GM12878 (cell line): ENCODE measurements at regions not wholly inside any gene's neighbourhood (a gene's known extent, or its start where the extent isn't known, plus 50 kb on each side); places are given as distances from the start of the nearest gene placed in this dataset.

Experiments
- ATAC-seq: fragments of 200-7000 bp; cut with Tn5 transposase; 3 replicates; pipeline ENCODE4 v1.9.1; 2020; ENCODE audit warnings: mild to moderate bottlenecking, moderate library complexity
- BruUV-seq: library from RNA; stranded (reverse); fragments of 400-500 nt; replicated peaks from 2 replicates; lab custom pipeline; 2021; lab: Mats Ljungman, UMichigan
- CTCF ChIA-PET: fragments of 300-600 bp; sonication (Branson Sonifier 250); formaldehyde crosslinking; extraction: SDS; loops from one replicate; lab custom pipeline; 2021; ENCODE audit warnings: inconsistent platforms; lab: Yijun Ruan, JAX
- POLR2A ChIA-PET: fragments of 350-600 bp; formaldehyde crosslinking; extraction: SDS; loops from one replicate; lab custom pipeline; 2021; ENCODE audit warnings: inconsistent platforms; lab: Charles Lee
- RAD21 ChIA-PET: fragments of 300-600 bp; sonication (Branson Sonifier 250); formaldehyde crosslinking; loops from one replicate; lab custom pipeline; 2023; ENCODE audit warnings: antibody characterized with exemption; ENCODE audit not compliant: unreplicated experiment; lab: Charles Lee
- SMC1A ChIA-PET: fragments of 300-600 bp; sonication (Branson Sonifier 250); formaldehyde crosslinking; loops from one replicate; lab custom pipeline; 2023; ENCODE audit not compliant: unreplicated experiment, uncharacterized antibody; lab: Charles Lee
- DNase-seq: peaks from one replicate; pipeline ENCODE4 v3.0.0-alpha.2; 2011; ENCODE audit warnings: low read depth, low spot score
- FAIRE-seq: peaks from 3 replicates; lab custom pipeline; 2011; peaks lifted over from hg19 to GRCh38; lab: Jason Lieb, UNC
- H2AFZ ChIP-seq: 2 replicates; pipeline ENCODE4 v1.6.0; 2011; ENCODE audit warnings: low read depth, low read length, control low read depth; ENCODE audit not compliant: control insufficient read depth
- H3K27ac ChIP-seq: 2 replicates; pipeline ENCODE4 v1.5.1; 2011; ENCODE audit warnings: control low read depth; ENCODE audit not compliant: control insufficient read depth, insufficient read depth
- H3K27me3 ChIP-seq, 2 experiments: replicated peaks in 1 of 2; 2 replicates each; pipeline versions ENCODE4 v1.6.0 to v1.6.1; 2011; ENCODE audit warnings: low read length in 1 of 2; ENCODE audit not compliant: control insufficient read depth in 2 of 2, insufficient read depth in 2 of 2
- H3K36me3 ChIP-seq, 2 experiments: 2 replicates each; pipeline ENCODE4 v1.5.1; 2011; ENCODE audit warnings: low read length in 1 of 2; ENCODE audit not compliant: control insufficient read depth in 2 of 2, insufficient read depth in 2 of 2
- H3K4me1 ChIP-seq: 2 replicates; pipeline ENCODE4 v1.6.1; 2011; ENCODE audit warnings: mild to moderate bottlenecking, low read length, moderate library complexity, mixed read lengths; ENCODE audit not compliant: control insufficient read depth, insufficient read depth
- H3K4me2 ChIP-seq: 2 replicates; pipeline ENCODE4 v1.6.0; 2011; ENCODE audit warnings: control low read depth; ENCODE audit not compliant: control insufficient read depth, insufficient read depth
- H3K4me3 ChIP-seq: fragments of 200-600 bp; sonication (generic); 2 replicates; pipeline ENCODE4 v1.5.1; 2016
- H3K79me2 ChIP-seq: 2 replicates; pipeline ENCODE4 v1.6.0; 2011; ENCODE audit warnings: low read length; ENCODE audit not compliant: control insufficient read depth, insufficient read depth
- H3K9ac ChIP-seq: 2 replicates; pipeline ENCODE4 v1.8.0; 2011; ENCODE audit warnings: low read length, control low read depth, mixed read lengths; ENCODE audit not compliant: control insufficient read depth, insufficient read depth
- H3K9me3 ChIP-seq: replicated peaks from 3 replicates; pipeline ENCODE4 v1.5.1; 2011; ENCODE audit warnings: mild to moderate bottlenecking, low read length; ENCODE audit not compliant: control insufficient read depth, insufficient read depth
- H4K20me1 ChIP-seq: 2 replicates; pipeline ENCODE4 v1.6.0; 2011; ENCODE audit not compliant: control insufficient read depth, insufficient read depth
- MYC ChIP-seq: IDR thresholded peaks from 2 replicates; pipeline ENCODE4 v1.6.1; 2011; ENCODE audit warnings: mild to moderate bottlenecking, low read length, moderate library complexity, inconsistent platforms; ENCODE audit not compliant: insufficient read depth, insufficient replicate concordance, insufficient read length, severe bottlenecking
- RB1 ChIP-seq: fragments of 450-650 bp; formaldehyde crosslinking; IDR thresholded peaks from 2 replicates; pipeline ENCODE4 v1.6.1; 2017; ENCODE audit warnings: mild to moderate bottlenecking, borderline replicate concordance
- SREBF1 ChIP-seq: IDR thresholded peaks from 2 replicates; pipeline ENCODE4 v1.6.1; 2012; ENCODE audit warnings: mild to moderate bottlenecking, low read length
- ZSCAN29 ChIP-seq: fragments of 450-650 bp; IDR thresholded peaks from 2 replicates; pipeline ENCODE4 v1.6.1; 2017; ENCODE audit warnings: mild to moderate bottlenecking, moderate library complexity
- WGBS: methylation state at CpG from one replicate; pipeline ENCODE4 v1.1.6; 2016; ENCODE audit warnings: low lambda C conversion rate; ENCODE audit not compliant: insufficient replicate concordance, insufficient coverage; ENCODE audit errors: missing lambda C conversion rate; 5-methylcytosine and 5-hydroxymethylcytosine counted together
- in situ Hi-C: fragments of 300-500 bp; cut with MboI; formaldehyde crosslinking; loops from 9 replicates; pipeline ENCODE4 v1.14.3; 2018; ENCODE audit warnings: mixed read lengths
- intact Hi-C: fragments of 100-400 bp; cut with micrococcal nuclease; formaldehyde crosslinking; loops from one replicate; pipeline ENCODE4 v1.14.2; 2022; ENCODE audit not compliant: unreplicated experiment

DNA sequence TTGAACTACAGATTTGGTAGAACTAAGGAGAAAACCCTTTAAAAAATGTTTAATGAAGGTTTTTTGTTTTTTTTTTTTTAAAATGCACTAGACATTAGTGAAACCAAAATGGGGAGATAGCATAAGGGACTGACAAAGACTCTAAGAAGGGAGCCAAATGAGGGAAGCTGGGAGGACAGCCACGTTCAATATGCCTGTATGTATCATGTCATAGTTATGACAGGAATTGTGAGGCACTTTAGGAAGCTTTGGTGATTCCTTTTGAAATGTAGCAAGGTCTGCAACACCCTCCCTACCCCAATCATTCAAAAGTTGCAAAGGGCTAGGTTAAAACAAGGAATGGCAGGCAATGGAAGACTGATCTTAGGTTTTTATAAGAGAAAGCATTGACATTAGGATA lies 526.0 kb downstream of the TLL1 start:
- 0% methylated on average over 1 of the region's 1 CpG for WGBS
- BruUV-seq = no TSS peak
- ChIA-PET SMC1A (interaction anchor here (1.3 kb wide), 1 partner anchor 11 kb away, joined by 3 read pairs; no protein-coding TSS in a partner anchor), POLR2A (no interaction called here), RAD21 (no interaction called here), CTCF (no interaction called here)
- intact Hi-C loops (no loop called here), in situ Hi-C loops (no loop called here)
- no peak overlapping the region for H3K4me2 ChIP-seq
- H3K36me3 ChIP-seq = no peaks in the 10 kb centered on the region
- H3K9ac ChIP-seq = no peak overlapping the region
- TF ChIP-seq SREBF1 (no peak), MYC (no peak)
- no peaks in the 10 kb centered on the region for H3K27me3 ChIP-seq
- no peak for FAIRE-seq
- no peaks in the 10 kb centered on the region for H3K79me2 ChIP-seq
- H2AFZ ChIP-seq = no peak overlapping the region
- H3K4me1 ChIP-seq = no peaks in the 10 kb centered on the region
- DNase-seq = no peak
- H3K4me3 ChIP-seq = no peak overlapping the region
- no peak for ATAC-seq
- no peaks in the 10 kb centered on the region for H3K9me3 ChIP-seq
- H4K20me1 ChIP-seq = no peaks in the 10 kb centered on the region
- no peak overlapping the region for H3K27ac ChIP-seq

DNA sequence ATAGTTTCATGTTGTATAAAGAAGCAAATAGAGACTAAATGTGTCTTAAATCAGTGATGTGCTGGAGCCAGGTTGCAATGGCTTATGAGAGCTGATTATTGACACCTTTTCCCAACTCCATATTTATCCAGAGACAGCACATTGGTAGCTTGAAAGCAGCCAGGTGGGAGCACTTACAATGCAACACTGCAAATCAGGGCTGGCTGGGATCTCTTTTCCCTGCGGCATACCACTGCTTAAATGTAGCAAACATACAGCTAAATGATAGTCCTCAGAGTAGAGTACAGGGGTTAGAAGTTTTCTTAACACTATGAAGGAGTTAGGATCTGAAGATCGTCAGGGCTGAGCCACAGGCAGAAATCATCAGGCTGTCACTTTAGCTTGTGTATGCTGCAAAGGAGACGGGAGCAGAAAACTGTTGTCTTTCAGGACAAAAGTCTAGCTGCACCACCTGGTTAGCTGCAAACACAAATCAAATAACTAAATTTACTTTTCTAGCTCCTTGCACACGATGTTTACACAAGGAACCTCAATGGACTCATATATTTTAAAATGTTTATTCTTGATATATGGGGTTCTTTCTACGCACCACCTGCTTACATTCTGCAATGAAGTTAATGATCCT lies 527.3 kb downstream of the TLL1 start:
- TF ChIP-seq ZSCAN29 (no peak), RB1 (no peak)
- POLR2A ChIA-PET = no interaction called here
- Histone ChIP-seq H3K4me1 (no peaks in the 10 kb centered on the region), H3K27ac (no peak overlapping the region), H4K20me1 (no peaks in the 10 kb centered on the region), H3K9ac (no peak overlapping the region), H3K79me2 (no peaks in the 10 kb centered on the region), H3K9me3 (no peaks in the 10 kb centered on the region), H3K4me3 (no peak overlapping the region), H3K4me2 (no peak overlapping the region), H3K27me3 (no peaks in the 10 kb centered on the region), H2AFZ (no peak overlapping the region), H3K36me3 (no peaks in the 10 kb centered on the region)
- intact Hi-C loops (no loop called here), in situ Hi-C loops (no loop called here)
- CTCF ChIA-PET = interaction anchor here (0.5 to 1.2 kb wide), 2 partner anchors 24 to 1753 kb away, joined by 3 read pairs; no protein-coding TSS in a partner anchor
- WGBS = 1% methylated on average over 5 of the region's 5 CpGs
- no TSS peak for BruUV-seq
- ATAC-seq (no peak), DNase-seq (no peak), FAIRE-seq (no peak)
- RAD21 ChIA-PET = no interaction called here
- SMC1A ChIA-PET = interaction anchor here (0.9 to 1.7 kb wide), 2 partner anchors 11 to 13 kb away, joined by 3 to 4 read pairs; no protein-coding TSS in a partner anchor
